ENCODE measurements at regions not wholly inside any gene's neighbourhood (a gene's known extent, or its start where the extent isn't known, plus 50 kb on each side); places are given as distances from the start of the nearest gene placed in this dataset.
"Not testable (repeated sequence)": the region's sequence is repeated elsewhere in the genome, so short reads cannot be mapped to it uniquely, and the experiment has no call there.

- no peak for DNase-seq
- intact Hi-C loops (cut with DNase I), result no loop called here
These were observed 145.6 kb downstream of the SMIM20 start for GRCh38 chr4:26059391-26060154.

DNA sequence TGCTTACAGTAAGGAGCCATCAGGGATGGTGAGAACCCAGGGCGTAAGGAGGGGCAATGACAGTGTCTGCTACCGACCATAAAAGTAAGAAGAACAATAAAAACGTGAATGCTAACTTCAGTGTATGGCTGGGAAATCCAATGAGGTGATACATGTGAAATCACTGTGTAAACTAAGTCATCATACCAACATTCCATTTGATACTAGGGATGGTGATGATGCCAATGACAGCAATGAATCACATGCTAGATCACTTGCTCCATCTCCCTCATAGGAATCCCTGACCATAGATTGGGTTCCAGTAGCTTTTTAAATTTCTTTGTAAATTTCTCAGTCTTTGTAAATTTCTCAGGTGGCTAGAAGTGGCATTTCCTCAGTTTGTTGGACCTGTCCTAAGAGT is 146.3 kb downstream of the SMIM20 start:
- DNase-seq, result no peak
- intact Hi-C loops (cut with DNase I), result no loop called here

DNA sequence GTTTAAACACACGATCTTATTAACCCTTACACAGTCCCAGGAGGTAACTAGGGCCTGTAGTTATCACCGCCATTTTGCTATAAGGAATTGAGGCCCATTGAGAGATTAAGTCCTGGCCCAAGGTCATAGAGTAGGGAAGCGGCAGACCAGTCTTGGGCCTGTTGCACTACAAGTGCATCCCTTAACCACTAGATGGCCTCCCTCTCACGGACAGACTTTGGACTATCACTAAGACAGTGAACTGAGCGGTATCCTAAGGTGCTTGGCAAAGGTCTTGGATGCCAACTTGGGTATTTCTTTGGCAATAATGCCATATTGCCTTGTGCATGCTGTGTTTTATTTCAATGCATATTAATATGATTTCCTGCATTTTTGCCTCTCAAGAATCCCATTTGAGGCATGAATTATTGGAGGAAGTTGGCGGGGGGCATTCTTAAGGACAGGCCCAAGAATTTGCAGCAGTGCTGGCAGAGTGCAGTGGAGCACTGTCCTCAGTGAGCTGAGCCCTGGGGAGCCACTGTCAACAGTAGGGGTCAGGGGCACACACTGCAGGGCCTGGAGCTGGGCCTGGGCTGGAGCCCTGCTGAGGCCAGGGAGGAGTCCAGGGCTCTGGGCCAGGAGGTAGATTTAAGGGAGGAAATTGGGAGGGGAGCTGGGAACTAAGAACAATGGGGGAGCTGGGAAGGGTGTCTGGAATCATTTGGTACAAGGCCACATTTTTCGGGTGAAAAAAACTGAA is 147.4 kb downstream of the SMIM20 start:
- intact Hi-C loops (cut with DNase I), result no loop called here

DNA sequence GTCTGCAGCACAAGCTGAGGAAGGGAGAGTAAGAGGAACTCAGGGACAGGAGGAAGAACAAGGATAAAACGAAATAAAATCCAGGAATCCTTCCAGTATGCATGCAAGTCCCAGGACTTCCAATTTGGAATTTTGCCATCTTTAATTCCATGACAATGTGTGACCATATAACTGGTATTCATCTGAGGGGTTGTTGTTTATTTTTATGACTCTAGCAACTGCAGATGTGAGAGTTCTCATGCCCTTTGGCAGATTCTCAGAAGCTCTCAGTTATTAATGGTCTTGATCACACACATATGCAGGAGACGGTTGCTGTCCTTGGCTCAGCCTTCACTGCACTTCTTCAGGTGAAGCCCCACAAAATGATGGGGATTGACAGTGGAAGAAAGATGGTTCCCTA is 148.2 kb downstream of the SMIM20 start:
- intact Hi-C loops (cut with DNase I), result no loop called here
- DNase-seq, result no peak

More for the DNA sequence above, 147.4 kb downstream of the SMIM20 start:
- peak in 2 of 42 donors; percentile 11 to 38 for DNase-seq

DNA sequence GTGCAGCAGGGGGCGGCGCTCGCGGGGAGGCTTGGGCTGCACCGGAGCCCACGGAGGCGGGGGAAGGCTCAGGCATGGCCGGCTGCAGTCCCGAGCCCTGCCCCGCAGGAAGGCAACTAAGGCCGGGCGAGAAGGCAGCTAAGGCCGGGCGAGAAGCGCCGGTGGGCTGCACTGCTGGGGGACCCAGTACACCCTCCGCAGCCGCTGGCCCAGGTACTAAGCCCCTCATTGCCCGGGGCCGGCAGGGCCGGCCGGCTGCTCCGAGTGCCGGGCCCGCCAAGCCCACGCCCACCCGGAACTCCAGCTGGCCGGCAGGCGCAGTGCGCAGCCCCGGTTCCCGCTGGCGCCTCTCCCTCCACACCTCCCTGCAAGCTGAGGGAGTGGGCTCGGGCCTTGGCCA is 150.0 kb downstream of the SMIM20 start:
- intact Hi-C loops (cut with DNase I); DNase-seq: not testable (repeated sequence)

DNA sequence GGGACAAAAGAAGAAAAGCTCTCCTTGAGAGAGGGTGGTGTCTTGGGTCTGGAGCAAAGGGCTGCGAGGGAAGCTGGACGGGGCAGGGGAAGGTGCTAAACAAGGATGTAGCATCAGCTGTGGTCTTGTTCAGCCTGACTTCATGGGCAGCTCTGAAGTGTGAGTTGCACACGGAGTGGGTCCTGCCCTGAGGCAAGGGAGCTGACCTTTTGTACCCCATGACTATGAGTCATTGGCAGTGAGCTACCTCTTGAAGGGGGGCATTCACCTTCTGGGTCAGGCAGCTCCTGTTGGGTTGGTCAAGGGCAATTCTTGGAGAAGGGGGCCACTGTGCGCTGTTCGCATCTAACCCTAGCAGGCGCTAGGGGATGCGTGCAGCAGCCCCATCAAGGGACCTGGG is 151.8 kb downstream of the SMIM20 start:
- intact Hi-C loops (cut with DNase I), result no loop called here
- DNase-seq, result no peak

GRCh38 chr4:26067035-26067434 is 153.0 kb downstream of the SMIM20 start:
- no peak for DNase-seq
- intact Hi-C loops (cut with DNase I), result no loop called here

- intact Hi-C loops (cut with DNase I), result no loop called here
- peak in 1 of 42 donors; percentile 5 for DNase-seq
These were observed 155.2 kb downstream of the SMIM20 start for GRCh38 chr4:26069218-26069617.

DNA sequence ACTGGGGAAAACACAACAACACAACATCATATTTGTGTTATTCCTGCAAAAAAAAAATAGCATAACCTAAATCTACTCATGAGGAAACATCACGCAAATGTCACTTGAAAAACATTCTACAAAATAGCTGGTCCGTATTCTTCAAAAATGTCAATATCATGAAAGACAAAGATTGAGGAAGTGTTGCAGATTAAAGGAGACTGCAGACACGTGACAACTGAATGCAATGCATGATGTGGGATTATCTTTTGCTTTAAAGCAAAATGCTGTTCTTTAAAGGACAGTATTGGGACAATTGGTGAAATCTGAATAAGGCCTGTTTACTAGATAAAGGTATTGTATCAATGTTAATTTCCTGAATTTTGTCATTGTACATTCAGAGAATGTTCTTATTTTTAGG is 157.7 kb downstream of the SMIM20 start:
- intact Hi-C loops (cut with DNase I), result no loop called here
- no peak for DNase-seq

DNA sequence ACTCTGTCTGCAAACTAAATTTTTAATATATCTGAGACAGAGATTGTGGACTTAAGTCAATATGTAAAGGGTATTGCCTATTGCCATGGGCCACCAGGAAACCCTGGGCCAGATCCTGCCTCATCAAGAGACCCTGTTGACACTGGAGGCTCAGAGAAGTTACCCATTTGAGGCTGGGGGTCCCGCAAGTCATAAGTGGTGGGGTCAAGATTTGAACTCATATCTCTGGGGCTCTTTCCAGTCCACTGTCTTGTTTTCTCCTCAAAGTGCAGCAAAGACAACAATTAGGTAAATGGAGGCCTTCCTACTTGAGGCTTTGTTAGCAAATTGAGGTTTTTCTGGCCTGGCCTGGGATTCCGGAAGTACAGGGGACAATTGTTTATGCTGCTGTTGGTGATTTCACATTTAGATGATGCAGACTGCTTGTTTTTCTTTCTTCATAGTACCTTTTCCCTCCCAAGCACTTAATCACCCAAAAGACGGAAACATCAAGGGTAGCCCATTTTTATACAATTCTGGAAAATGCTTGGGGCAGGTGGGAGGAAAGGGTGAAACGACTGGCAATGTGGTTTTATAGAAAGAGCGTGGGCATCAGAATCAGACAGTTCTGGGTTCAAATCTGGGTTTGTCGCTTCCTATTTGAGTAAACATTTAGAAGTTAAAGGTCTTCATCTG is 160.0 kb downstream of the SMIM20 start:
- intact Hi-C loops (cut with DNase I), result no loop called here
- DNase-seq, result no peak

DNA sequence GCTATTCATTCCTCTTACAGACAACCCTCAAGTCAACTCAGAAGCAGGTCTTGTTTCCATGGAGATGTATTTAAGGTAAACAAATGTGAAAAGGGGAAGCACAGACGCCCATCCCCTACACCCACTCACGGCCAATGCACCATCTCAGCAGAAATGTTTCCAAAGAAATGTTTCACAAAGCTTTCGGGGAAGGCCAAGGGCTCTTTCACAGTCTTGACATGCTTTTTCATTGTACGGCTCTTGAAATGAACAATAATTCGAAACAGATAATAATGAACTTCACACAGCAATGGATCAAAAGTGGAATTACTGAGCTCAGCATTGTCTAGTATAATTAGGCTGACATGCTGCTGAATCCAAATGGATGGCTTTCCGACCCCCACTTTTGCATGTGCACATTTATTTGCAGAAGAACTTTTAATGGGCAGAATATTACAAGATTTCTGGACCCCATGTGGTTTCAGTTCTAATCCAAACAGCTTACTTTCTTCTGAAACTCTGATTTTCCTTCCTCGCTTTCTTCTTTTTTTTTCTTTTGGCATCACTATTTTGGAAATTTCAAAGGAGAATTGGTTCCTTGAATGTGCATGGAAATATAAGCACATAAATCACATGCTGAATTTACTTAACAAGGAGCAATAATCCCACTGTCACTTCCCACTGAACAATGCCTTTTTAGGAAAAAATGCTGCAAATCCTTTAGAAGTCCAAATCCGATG is 160.9 kb downstream of the SMIM20 start:
- intact Hi-C loops (cut with DNase I), result no loop called here
- DNase-seq, result peak in 8 of 42 donors; percentile 12 to 50 (median 29)

DNA sequence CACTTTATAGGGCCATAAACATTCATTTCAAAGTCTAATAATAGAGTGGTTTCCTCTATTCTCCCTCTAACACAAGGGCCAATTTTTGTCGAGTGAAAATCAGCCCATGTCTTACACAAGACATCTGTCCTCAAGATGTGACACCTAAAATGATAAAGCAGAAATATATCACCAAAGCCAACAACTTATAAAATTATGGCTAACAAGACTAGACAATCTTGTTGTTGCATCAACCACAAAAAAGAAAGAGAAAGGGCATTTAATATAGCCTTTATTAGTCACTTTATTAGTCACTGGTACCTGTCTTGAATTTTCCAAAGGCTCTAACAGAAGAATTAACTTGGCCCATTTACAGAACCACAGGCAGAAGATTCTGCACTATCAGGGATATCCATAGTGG is 161.6 kb downstream of the SMIM20 start:
- no peak for DNase-seq
- intact Hi-C loops (cut with DNase I), result no loop called here

GRCh38 chr4:26076000-26076587 is 162.1 kb downstream of the SMIM20 start:
- DNase-seq, result no peak
- intact Hi-C loops (cut with DNase I), result no loop called here

DNA sequence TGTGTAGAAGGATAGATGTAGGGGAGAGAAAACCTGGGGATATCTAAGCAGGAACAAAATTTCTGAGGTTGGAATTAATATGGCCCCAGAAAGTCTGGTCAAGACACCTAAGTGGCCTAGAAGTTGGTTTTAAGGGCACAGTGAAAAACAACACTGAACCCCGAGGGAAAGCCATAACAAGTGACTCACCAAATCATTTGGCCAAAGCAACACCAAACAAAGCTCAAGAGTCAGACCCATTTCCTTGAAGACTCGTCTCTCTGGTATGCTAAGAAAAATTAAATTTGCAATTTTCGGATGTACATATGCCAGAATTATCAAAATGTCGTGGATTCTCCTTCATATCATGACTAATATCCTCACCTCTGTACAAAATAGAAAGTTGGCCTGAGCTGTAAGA is 162.9 kb downstream of the SMIM20 start:
- intact Hi-C loops (cut with DNase I), result no loop called here
- no peak for DNase-seq

- intact Hi-C loops (cut with DNase I), result no loop called here
- no peak for DNase-seq
These were observed 163.7 kb downstream of the SMIM20 start for GRCh38 chr4:26077756-26078155.

DNA sequence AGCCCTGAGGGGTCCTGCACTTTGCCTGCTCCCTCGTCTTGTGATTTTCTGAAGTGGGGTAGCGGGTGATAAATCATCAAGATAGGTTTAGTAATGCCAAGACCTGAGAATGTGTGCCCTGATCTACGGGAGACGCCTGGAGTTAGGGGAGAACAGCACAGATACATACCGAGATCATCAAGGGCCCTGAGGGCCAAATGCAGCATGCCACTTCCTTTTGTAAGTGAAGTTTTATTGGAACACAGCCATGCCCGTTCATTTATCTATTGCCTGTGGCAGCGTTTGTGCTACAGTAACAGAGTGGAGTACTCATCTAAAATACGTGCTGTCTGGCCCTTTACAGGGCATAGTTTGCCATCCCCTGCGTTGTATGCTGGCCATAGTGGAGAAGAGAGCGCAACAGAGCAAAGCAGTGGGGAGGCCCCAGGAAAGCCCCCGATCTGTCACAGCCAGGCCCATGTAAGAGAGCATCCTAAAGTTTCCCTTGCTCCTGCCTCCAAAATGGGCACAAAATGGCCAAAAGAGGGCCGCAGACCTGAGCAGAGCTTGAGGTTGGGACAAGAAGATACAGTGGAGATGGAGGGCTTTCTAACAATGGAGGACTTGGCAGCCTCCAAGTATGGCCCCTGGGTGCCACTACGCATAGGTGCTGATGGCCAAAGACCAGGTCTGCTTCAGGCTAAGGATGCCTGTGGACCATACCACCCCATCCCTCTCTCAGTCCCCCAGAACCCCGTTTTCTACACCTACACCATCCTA is 167.0 kb downstream of the SMIM20 start:
- no peak for DNase-seq
- intact Hi-C loops (cut with DNase I), result loop anchor here (5.0 kb wide), 3 partner anchors 156 to 331 kb away; no protein-coding TSS in a partner anchor

DNA sequence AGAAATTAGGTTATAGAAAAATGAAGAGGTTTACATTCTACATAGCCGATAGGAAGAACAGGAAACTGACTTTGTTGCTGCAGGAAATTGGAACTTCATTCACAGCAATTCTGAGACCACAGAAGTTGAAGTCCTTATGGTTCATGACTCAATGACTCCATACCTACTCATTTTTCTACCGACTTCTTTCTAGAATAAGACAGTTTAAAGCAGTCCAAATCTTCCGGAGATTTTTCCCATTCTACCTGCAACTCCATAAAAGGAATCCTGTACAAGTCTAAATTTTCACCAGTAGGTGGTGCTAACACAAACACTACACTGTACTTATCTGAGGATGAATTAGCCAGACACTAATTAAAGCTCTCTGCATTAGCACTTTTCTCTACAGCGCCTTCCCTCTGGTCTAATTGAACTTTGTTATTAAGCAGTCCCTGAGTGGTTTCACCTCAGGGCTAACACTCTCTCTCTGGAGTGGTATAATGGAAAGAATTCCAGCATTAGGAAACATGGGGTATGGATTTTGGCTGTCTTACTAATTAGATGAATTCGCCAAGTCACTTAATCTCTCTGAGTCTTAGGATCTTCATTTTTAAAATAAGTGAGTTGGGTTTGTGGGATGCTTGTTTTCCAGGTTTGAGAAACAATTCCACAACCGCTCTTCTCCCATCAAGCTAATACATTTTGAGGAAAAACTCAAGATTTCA is 167.9 kb downstream of the SMIM20 start:
- intact Hi-C loops (cut with DNase I), result loop anchor here (5.0 kb wide), 3 partner anchors 155 to 330 kb away; no protein-coding TSS in a partner anchor
- DNase-seq, result peak in 4 of 42 donors; percentile 18 to 62 (median 30)

DNA sequence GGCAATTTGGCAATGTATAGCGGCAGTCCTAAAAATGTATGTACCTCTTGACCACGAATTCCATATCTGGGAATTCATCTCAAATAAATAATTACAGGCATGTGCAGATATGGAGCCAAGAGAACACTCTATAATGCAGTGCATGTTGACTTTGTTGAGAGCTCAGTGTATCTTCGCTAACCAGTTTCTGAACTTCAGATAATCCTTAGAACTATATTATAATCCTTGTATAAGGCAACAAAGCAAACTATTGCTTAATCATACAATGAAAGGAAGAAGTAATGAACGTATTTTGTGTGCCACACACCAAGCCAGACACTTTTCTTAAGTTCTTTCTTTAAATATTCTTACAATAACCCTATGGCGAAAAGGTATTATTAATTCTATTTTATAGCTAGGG is 168.5 kb downstream of the SMIM20 start:
- DNase-seq, result no peak
- intact Hi-C loops (cut with DNase I), result loop anchor here (5.0 kb wide), 3 partner anchors 155 to 330 kb away; no protein-coding TSS in a partner anchor
